ENCODE measurements at regions not wholly inside any gene's neighbourhood (a gene's known extent, or its start where the extent isn't known, plus 50 kb on each side); places are given as distances from the start of the nearest gene placed in this dataset.

- DNase-seq (no peak), ATAC-seq (ENCODE audit: low read depth) (no peak)
- Histone ChIP-seq H3K27ac (ENCODE audit: low read length in 2 of 2) (no peak overlapping the region), H3K79me2 (ENCODE audit: control insufficient read depth, insufficient read depth, low read length) (no peaks in the 10 kb centered on the region), H3K4me2 (replicated peaks; ENCODE audit: low read depth, low read length, poor library complexity, severe bottlenecking) (no peak overlapping the region), H4K20me1 (ENCODE audit: control insufficient read depth, insufficient read depth, low read length, poor library complexity, severe bottlenecking) (no peaks in the 10 kb centered on the region), H2AFZ (ENCODE audit: insufficient read depth, low read depth, low read length, poor library complexity, severe bottlenecking) (no peak overlapping the region), H3K9ac (ENCODE audit: low read length) (no peak overlapping the region), H3K4me3 (ENCODE audit: control extremely low read depth in 1 of 5, extremely low read depth in 1 of 5, insufficient read depth in 1 of 5, low read depth in 2 of 5, low read length in 4 of 5) (no peak overlapping the region), H3K4me1 (ENCODE audit: control insufficient read depth in 2 of 2, insufficient read depth in 2 of 2, low read length in 2 of 2) (peaks cover 12 to 19% of the 10 kb centered on the region in 2 donors), H3K27me3 (replicated peaks in 1 of 4; ENCODE audit: control extremely low read depth in 1 of 4, control insufficient read depth in 3 of 4, insufficient read depth in 4 of 4, low read length in 3 of 4) (peaks cover 0 to 4% (median 2%) of the 10 kb centered on the region in 4 experiments), H3K36me3 (replicated peaks in 1 of 2; ENCODE audit: control extremely low read depth in 1 of 2, control insufficient read depth in 1 of 2, extremely low read depth in 1 of 2, insufficient read depth in 2 of 2, low read length in 1 of 2) (no peaks in the 10 kb centered on the region), H3K9me3 (ENCODE audit: control extremely low read depth in 1 of 3, control insufficient read depth in 2 of 3, insufficient read depth in 1 of 3, low read length in 2 of 3) (peaks cover 0 to 5% (median 0%) of the 10 kb centered on the region in 3 donors)
- ChIA-PET POLR2A (no interaction called here), CTCF (interaction anchor here (1.1 to 2.4 kb wide), 2 partner anchors 18 to 462 kb away, joined by 3 to 8 read pairs; no protein-coding TSS in a partner anchor)
- intact Hi-C loops (cut with micrococcal nuclease) = no loop called here
- Mint-ChIP-seq H3K9me3 (ENCODE audit: insufficient read depth) (no peaks in the 10 kb centered on the region), H3K4me3 (no peak overlapping the region), H3K27ac (no peak overlapping the region), H3K4me1 (peaks cover 8% of the 10 kb centered on the region), H3K27me3 (no peaks in the 10 kb centered on the region)
- no peak for TF ChIP-seq EZH2 (IDR thresholded peaks at IDR 0.05; ENCODE audit: borderline replicate concordance, insufficient read depth, low read depth, low read length, poor library complexity, severe bottlenecking)
- no peak for TF ChIP-seq CTCF (IDR thresholded peaks at IDR 0.05)
- WGBS (ENCODE audit: insufficient coverage) = 88% methylated on average over 2 of the region's 3 CpGs
These were observed 125.5 kb downstream of the MAP3K7 start for GRCh38 chr6:90461383-90461782.

- ATAC-seq (ENCODE audit: low read depth) (no peak), DNase-seq (no peak)
- Histone ChIP-seq H4K20me1 (ENCODE audit: control insufficient read depth, insufficient read depth, low read length, poor library complexity, severe bottlenecking) (no peaks in the 10 kb centered on the region), H3K4me2 (replicated peaks; ENCODE audit: low read depth, low read length, poor library complexity, severe bottlenecking) (no peak overlapping the region), H3K79me2 (ENCODE audit: control insufficient read depth, insufficient read depth, low read length) (no peaks in the 10 kb centered on the region), H3K4me1 (ENCODE audit: control insufficient read depth in 2 of 2, insufficient read depth in 2 of 2, low read length in 2 of 2) (peaks cover 12 to 19% of the 10 kb centered on the region in 2 donors), H3K27me3 (replicated peaks in 1 of 4; ENCODE audit: control extremely low read depth in 1 of 4, control insufficient read depth in 3 of 4, insufficient read depth in 4 of 4, low read length in 3 of 4) (peaks cover 0 to 4% (median 2%) of the 10 kb centered on the region in 4 experiments), H3K4me3 (ENCODE audit: control extremely low read depth in 1 of 5, extremely low read depth in 1 of 5, insufficient read depth in 1 of 5, low read depth in 2 of 5, low read length in 4 of 5) (no peak overlapping the region), H3K9ac (ENCODE audit: low read length) (no peak overlapping the region), H3K36me3 (replicated peaks in 1 of 2; ENCODE audit: control extremely low read depth in 1 of 2, control insufficient read depth in 1 of 2, extremely low read depth in 1 of 2, insufficient read depth in 2 of 2, low read length in 1 of 2) (no peaks in the 10 kb centered on the region), H3K27ac (ENCODE audit: low read length in 2 of 2) (no peak overlapping the region), H3K9me3 (ENCODE audit: control extremely low read depth in 1 of 3, control insufficient read depth in 2 of 3, insufficient read depth in 1 of 3, low read length in 2 of 3) (peaks cover 0 to 5% (median 0%) of the 10 kb centered on the region in 3 donors), H2AFZ (ENCODE audit: insufficient read depth, low read depth, low read length, poor library complexity, severe bottlenecking) (no peak overlapping the region)
- POLR2A ChIA-PET = no interaction called here
- no CpG with 5 or more reads among the region's 5 CpGs for WGBS (ENCODE audit: insufficient coverage)
- H3K4me3 Mint-ChIP-seq = no peak overlapping the region
- no peak overlapping the region for H3K27ac Mint-ChIP-seq
- no peaks in the 10 kb centered on the region for H3K27me3 Mint-ChIP-seq
- CTCF ChIA-PET = interaction anchor here (1.2 to 2.4 kb wide), 2 partner anchors 17 to 19 kb away, joined by 3 to 8 read pairs; no protein-coding TSS in a partner anchor
- TF ChIP-seq CTCF (IDR thresholded peaks at IDR 0.05) (no peak), EZH2 (IDR thresholded peaks at IDR 0.05; ENCODE audit: borderline replicate concordance, insufficient read depth, low read depth, low read length, poor library complexity, severe bottlenecking) (no peak)
- H3K4me1 Mint-ChIP-seq = peaks cover 8% of the 10 kb centered on the region
- no peaks in the 10 kb centered on the region for H3K9me3 Mint-ChIP-seq (ENCODE audit: insufficient read depth)
- intact Hi-C loops (cut with micrococcal nuclease) = no loop called here
These were observed 126.8 kb downstream of the MAP3K7 start for GRCh38 chr6:90460051-90460450.

Measured in B cell (primary cell).